OCI-LY3 (cell line): ENCODE measurements at regions not wholly inside any gene's neighbourhood (a gene's known extent, or its start where the extent isn't known, plus 50 kb on each side); places are given as distances from the start of the nearest gene placed in this dataset.

Experiments used
- CTCF ChIP-seq: fragments of 200-600, 300-600 bp; sonication (generic); IDR thresholded peaks from 2 replicates; pipeline ENCODE4 v1.5.1; 2014; ENCODE audit warnings: antibody characterized with exemption, low read length, low read depth
- EZH2phosphoT487 ChIP-seq: fragments of 200-600 bp; shearing (Covaris generic); IDR thresholded peaks from 2 replicates; pipeline ENCODE4 v1.6.1; 2018; ENCODE audit warnings: antibody characterized with exemption, mixed run types, low read depth

DNA sequence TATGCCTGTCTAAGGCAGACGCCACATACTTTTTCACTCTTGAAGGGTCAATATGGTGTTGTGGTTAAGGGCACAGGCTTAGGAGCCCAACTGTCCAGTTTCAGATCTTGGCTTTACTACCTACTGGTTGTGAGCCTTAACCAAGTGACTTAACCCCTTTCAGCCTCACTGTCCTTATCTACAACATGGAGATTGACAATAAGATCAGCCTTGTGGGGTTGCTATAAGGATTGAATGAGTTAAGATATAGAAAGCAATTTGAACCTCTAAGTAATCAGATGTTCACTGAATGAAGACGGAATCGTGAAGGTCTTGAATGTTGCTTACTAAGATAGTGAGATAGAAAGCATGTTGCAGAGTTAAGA is 121.3 kb upstream of the JUN start:
- no peak for TF ChIP-seq CTCF
- TF ChIP-seq EZH2phosphoT487: no peak
